GM21619 (cell line): ENCODE measurements at regions not wholly inside any gene's neighbourhood (a gene's known extent, or its start where the extent isn't known, plus 50 kb on each side); places are given as distances from the start of the nearest gene placed in this dataset.
"Not testable (repeated sequence)": the region's sequence is repeated elsewhere in the genome, so short reads cannot be mapped to it uniquely, and the experiment has no call there.

Source experiments
- ATAC-seq: cut with Tn5 transposase; IDR thresholded peaks from one replicate; pipeline ENCODE4 v1.9.1; 2021; ENCODE audit not compliant: unreplicated experiment

- no peak for ATAC-seq
These were observed 223.6 kb downstream of the ADAMTS15 start for GRCh38 chr11:130671801-130672700.

DNA sequence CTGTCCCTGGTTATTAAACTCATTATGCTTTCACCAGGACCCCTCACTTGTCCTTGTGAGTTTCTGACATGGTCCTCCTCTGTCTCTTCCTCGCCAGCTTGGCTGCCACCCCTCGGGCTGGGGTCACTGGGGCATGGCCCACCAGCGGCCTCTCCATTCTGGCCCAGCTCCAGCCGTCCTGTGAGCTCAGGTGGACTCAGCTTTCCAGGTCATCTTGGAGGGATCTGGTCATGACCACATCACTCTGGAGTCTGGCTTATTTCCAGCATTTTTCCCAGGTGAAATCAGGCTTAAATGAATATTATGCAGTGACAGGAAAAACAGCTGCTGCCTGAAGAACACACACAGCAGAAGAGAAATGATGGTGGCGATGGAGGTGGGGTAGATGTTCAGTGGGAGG, 224.5 kb downstream of the ADAMTS15 start:
- no peak for ATAC-seq

- ATAC-seq = no peak
These were observed 225.3 kb downstream of the ADAMTS15 start for GRCh38 chr11:130673698-130674097.

GRCh38 chr11:130674686-130675308, 226.4 kb downstream of the ADAMTS15 start:
- no peak for ATAC-seq

GRCh38 chr11:130675371-130675821, 227.0 kb downstream of the ADAMTS15 start:
- no peak for ATAC-seq

DNA sequence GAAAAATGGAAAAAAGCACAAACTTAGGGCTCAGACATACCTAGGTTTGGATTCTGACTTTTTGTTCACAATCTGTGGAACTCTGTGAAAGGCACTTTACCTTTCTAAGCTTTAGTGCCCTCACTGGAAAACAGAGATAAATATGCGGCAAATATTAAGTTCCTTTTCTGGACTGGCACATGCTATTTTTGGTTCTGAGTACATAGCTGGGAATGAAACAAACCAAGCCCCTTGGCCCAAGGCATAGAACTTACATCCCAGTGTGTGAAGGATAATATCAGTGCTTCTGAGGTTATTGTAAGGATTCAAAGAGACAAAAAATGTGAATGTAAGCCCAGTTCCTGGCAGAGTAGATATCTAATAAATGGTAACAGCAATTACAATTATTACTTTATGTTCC, 227.5 kb downstream of the ADAMTS15 start:
- ATAC-seq = no peak

GRCh38 chr11:130677486-130678153, 229.2 kb downstream of the ADAMTS15 start:
- no peak for ATAC-seq

DNA sequence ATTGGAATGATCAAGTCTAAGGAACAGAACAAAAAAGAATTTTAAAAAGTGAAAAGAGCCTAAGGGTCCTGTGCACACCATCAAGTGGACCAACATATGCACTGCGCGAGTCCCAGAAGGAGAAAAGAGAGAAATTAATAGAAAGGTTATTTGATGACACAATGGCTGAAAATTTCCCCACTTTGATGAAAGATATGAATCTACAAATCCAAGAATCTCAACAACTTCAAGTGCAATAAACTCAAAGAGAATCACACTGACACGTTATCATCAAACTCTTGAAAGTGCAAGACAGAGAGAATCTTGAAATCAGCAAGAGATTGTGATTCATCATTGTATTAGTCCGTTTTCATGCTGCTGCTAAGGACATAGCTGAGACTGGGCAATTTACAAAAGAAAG, 230.8 kb downstream of the ADAMTS15 start:
- ATAC-seq = no peak

DNA sequence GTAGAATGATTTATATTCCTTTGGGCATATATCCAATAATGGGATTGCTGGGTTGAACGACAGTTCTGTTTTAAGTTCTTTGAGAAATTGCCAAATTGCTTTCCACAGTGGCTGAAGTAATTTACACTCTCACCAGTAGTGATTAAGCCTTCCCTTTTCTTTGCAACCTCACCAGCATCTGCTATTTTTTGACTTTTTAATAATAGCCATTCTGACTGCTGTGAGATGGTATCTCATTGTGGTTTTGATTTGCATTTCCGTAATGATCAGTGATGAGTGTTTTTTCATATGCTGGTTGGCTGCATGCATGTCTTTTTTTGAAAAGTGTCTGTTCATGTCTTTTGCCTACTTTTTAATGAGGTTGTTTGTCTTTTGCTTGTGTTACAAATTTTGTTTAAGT, 233.8 kb downstream of the SNX19 start:
- not testable (repeated sequence) for ATAC-seq

GRCh38 chr11:130689222-130689908, 226.9 kb downstream of the SNX19 start:
- ATAC-seq = no peak

- no peak for ATAC-seq
These were observed 224.7 kb downstream of the SNX19 start for GRCh38 chr11:130691581-130691980.

GRCh38 chr11:130692220-130692619, 224.1 kb downstream of the SNX19 start:
- no peak for ATAC-seq

DNA sequence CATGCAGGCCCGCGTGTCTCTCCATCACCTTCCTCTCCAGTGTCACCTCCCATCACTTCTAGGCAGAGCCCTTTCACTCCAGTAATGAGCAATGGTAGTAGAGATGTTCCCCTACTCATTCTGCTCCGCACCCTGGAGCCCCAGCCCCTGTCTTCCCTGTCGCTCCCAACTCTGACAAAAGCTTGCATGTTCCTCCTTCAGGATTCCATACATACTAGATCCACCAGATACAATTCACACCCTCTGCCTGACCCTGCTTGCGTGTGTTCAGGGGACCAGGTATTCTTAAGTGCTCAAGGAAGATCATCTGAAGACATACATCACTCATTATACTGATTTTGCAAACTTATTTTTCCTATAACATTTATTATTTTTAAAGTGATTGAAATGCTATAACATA, 222.7 kb downstream of the SNX19 start:
- ATAC-seq = no peak

DNA sequence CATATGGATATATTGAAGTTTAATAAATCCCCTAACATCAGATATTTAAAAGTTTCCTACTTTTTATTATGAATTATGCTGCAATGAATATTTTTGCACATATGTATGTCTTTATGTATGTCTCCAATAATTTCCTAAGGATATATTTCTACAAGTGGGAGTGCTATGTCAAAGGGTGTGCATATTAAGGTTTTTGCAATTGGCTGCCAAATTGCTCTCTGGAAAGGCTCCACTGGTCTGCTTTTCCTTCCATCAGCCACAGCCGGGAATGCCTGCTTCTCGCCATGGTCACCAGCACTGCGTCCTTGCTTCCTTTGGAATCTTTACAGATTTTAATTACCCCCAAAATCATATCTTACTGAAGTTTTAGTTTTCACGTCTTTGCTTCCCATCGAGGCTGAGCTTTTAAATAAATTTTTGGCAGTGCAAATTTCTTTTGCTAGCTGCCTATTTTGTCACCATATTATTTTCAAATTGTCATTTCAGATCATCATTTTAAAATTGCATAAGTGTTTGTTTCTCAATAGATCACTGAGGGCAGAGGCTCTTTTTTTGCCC, 221.7 kb downstream of the SNX19 start:
- ATAC-seq = no peak

- no peak for ATAC-seq
These were observed 218.1 kb downstream of the SNX19 start for GRCh38 chr11:130698174-130698573.

- ATAC-seq = no peak
These were observed 216.7 kb downstream of the SNX19 start for GRCh38 chr11:130699561-130699960.

DNA sequence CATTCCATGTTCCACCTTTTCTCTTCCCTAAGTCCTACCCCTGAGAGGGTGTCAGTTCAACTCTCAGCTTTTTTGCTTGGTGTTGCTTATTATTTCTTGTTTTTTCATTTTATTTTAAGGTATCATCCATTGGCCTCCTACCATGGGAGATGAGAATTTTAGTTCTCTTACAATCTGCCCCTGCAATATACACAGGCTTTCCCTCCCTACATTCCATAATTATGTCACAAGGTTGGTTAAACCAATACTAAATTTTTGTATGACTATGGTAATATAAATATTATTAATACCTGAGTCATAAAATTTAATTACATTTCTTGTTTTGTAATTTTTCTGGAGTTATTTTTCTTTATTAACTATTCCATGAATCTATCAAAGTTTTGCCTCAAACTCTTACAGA, 216.2 kb downstream of the SNX19 start:
- ATAC-seq = no peak

DNA sequence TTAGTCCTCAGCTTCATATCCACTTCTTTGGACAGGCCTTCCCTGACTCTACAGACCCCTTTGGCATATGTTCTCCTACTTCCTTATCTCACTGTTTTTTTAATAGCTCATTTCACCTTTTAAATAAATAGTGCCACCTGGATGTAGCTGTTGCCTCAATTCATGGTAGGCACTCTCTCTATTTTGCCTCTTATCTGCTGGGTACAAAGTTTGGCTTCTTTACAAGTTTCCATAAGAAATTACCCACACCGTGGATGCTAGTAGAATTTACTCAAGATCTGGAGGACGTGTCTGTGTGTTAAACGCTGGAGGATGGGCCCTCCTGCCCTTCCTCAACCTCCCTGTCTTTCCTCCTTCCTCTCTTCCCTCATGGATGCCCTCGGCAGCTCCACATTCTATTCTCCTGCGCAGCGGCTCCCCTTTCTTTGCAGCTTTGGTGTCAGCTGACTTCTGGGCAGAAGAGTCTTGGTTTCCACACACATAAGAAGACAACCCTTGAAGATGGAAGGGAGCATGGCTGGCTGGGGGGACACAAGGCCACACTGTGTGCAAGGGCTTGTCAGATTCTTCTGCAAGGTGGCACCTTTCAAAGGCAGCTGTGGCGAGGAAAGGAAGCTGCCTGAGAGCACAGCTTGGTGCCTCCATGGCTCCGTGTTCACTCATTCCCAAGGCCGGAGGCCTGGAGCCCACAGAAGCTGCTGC, 212.6 kb downstream of the SNX19 start:
- no peak for ATAC-seq

DNA sequence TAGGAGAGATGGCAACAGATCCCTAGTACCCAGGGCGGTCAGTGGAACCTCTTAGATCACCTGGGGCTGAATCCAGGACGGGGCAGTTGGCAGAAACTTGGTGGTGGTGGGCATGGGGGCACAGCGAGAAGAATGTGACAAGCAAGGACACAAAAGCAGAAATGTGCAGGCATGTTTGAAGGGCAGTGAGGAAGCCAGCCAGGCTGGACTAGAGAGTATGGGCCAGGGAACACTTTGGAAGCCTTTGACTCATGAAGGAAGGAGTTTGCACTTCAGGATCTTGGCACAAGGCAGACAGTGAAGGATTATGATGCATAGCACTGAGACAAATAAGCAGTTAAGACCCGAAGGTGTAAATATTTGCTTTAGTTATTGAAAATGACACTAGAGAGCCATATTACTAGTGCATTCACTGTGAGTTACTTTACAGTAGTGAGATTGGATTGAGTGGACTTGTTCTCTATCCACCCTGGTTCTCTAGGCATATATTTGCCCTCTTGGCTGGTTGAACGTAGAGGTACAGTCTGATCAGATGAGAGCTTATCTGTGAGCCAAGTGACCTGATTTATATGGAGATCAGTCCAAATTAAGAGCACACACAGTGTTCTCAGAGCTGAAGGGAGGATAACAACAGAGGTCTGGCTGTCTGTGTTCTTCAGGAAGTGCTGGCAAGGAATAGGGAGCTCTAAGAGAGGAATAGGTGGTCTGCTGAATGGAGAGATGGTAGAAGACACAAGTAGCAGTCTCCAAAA, 210.4 kb downstream of the SNX19 start:
- no peak for ATAC-seq

- no peak for ATAC-seq
These were observed 209.7 kb downstream of the SNX19 start for GRCh38 chr11:130706572-130706971.
